Endothelial cell of umbilical vein (primary cell): ENCODE measurements at regions not wholly inside any gene's neighbourhood (a gene's known extent, or its start where the extent isn't known, plus 50 kb on each side); places are given as distances from the start of the nearest gene placed in this dataset.
"Not testable (repeated sequence)": the region's sequence is repeated elsewhere in the genome, so short reads cannot be mapped to it uniquely, and the experiment has no call there.

Source experiments
- BruUV-seq: library from RNA; stranded (reverse); fragments of 400-500 nt; replicated peaks from 2 replicates; lab custom pipeline; 2021; lab: Mats Ljungman, UMichigan
- CTCF ChIA-PET: fragments of 300-600, 350-600 bp; sonication (Branson Sonifier 250); formaldehyde crosslinking; loops from one replicate; lab custom pipeline; 2021; ENCODE audit warnings: antibody characterized with exemption, inconsistent platforms; lab: Charles Lee
- POLR2A ChIA-PET: fragments of 300-600, 350-600 bp; sonication (Branson Sonifier 250); formaldehyde crosslinking; loops from one replicate; lab custom pipeline; 2021; ENCODE audit warnings: antibody characterized with exemption, inconsistent platforms; lab: Charles Lee
- DNase-seq: peaks from one replicate; pipeline ENCODE4 v3.0.0-alpha.2; 2011; ENCODE audit warnings: low read depth, low spot score
- FAIRE-seq: peaks from 2 replicates; lab custom pipeline; 2011; peaks lifted over from hg19 to GRCh38; lab: Jason Lieb, UNC
- H2AFZ ChIP-seq: 2 replicates; pipeline ENCODE4 v1.6.0; 2012; ENCODE audit warnings: low read depth, low read length, control low read depth, inconsistent platforms
- H3K27ac ChIP-seq: 2 replicates; pipeline ENCODE4 v1.5.1; 2011; ENCODE audit warnings: low read depth, mild to moderate bottlenecking, control low read depth, low read length, moderate library complexity; ENCODE audit not compliant: insufficient read depth
- H3K27me3 ChIP-seq, 2 experiments: 2 replicates each; pipeline versions ENCODE4 v1.6.0 to v1.6.1; 2011; ENCODE audit warnings: low read length in 2 of 2, mixed read lengths in 1 of 2; ENCODE audit not compliant: control insufficient read depth in 2 of 2, insufficient read depth in 2 of 2
- H3K36me3 ChIP-seq, 2 experiments: 2 replicates in 1 of 2; 3 replicates in 1 of 2; pipeline ENCODE4 v1.5.1; 2011; ENCODE audit warnings: low read length in 2 of 2, mild to moderate bottlenecking in 1 of 2, moderate library complexity in 1 of 2; ENCODE audit not compliant: control insufficient read depth in 2 of 2, insufficient read depth in 2 of 2; ENCODE audit errors: extremely low read depth in 1 of 2
- H3K4me1 ChIP-seq: 3 replicates; pipeline ENCODE4 v1.5.1; 2011; ENCODE audit warnings: mild to moderate bottlenecking, low read length; ENCODE audit not compliant: control insufficient read depth, insufficient read depth; ENCODE audit errors: extremely low read depth
- H3K4me2 ChIP-seq: 2 replicates; pipeline ENCODE4 v1.6.1; 2011; ENCODE audit warnings: low read length, control low read depth, mixed read lengths; ENCODE audit not compliant: insufficient read depth
- H3K4me3 ChIP-seq, 3 experiments: fragments of 200-600 bp in 1 of 3; sonication (generic), shearing (Covaris generic) in 1 of 3; replicated peaks in 1 of 3; 2 replicates each; pipeline ENCODE4 v1.5.1; 2011 to 2016; ENCODE audit warnings: control low read depth in 3 of 3, low read length in 3 of 3, mild to moderate bottlenecking in 2 of 3, inconsistent platforms in 1 of 3, low read depth in 1 of 3, moderate library complexity in 1 of 3; ENCODE audit not compliant: insufficient read depth in 1 of 3
- H3K79me2 ChIP-seq: 2 replicates; pipeline ENCODE4 v1.6.0; 2012; ENCODE audit warnings: low read length, inconsistent platforms; ENCODE audit not compliant: control insufficient read depth, insufficient read depth
- H3K9ac ChIP-seq: replicated peaks from 2 replicates; pipeline ENCODE3; 2011; ENCODE audit warnings: low read length, control low read depth; ENCODE audit not compliant: insufficient read depth; ENCODE audit errors: extremely low read depth
- H3K9me1 ChIP-seq: replicated peaks from 3 replicates; pipeline ENCODE4 v1.6.0; 2011; ENCODE audit warnings: mild to moderate bottlenecking, low read length; ENCODE audit not compliant: control insufficient read depth, insufficient read depth; ENCODE audit errors: extremely low read depth
- H3K9me3 ChIP-seq: replicated peaks from 2 replicates; pipeline ENCODE4 v1.5.1; 2012; ENCODE audit warnings: low read length, inconsistent platforms; ENCODE audit not compliant: control insufficient read depth, insufficient read depth
- H4K20me1 ChIP-seq: replicated peaks from 2 replicates; pipeline ENCODE3; 2011; ENCODE audit warnings: mild to moderate bottlenecking, low read length; ENCODE audit not compliant: control insufficient read depth, insufficient read depth; ENCODE audit errors: extremely low read depth
- dilution Hi-C: fragments of 300-500 bp; cut with MboI; formaldehyde crosslinking; loops from one replicate; pipeline ENCODE4 v1.15.0; 2019; ENCODE audit warnings: low sequenced_read_pairs; ENCODE audit not compliant: extremely low pct_ligation_motif_present
- intact Hi-C: fragments of 100-400 bp; cut with micrococcal nuclease; formaldehyde crosslinking; loops from one replicate; pipeline ENCODE4 v1.10.0; 2022

- H3K36me3 ChIP-seq, H4K20me1 ChIP-seq, H3K4me3 ChIP-seq, H3K4me2 ChIP-seq, H3K79me2 ChIP-seq, H3K4me1 ChIP-seq, H3K27ac ChIP-seq, H3K9ac ChIP-seq, H2AFZ ChIP-seq, POLR2A ChIA-PET, FAIRE-seq, DNase-seq, CTCF ChIA-PET, H3K27me3 ChIP-seq, H3K9me3 ChIP-seq, H3K9me1 ChIP-seq, intact Hi-C loops, BruUV-seq, dilution Hi-C loops: not testable (repeated sequence)
Observed at GRCh38 chr9:43118088-43118865, 934.8 kb downstream of the SPATA31A6 start.

- H3K27me3 ChIP-seq, H3K4me2 ChIP-seq, H3K9ac ChIP-seq, H3K9me1 ChIP-seq, H3K36me3 ChIP-seq, H3K9me3 ChIP-seq, FAIRE-seq, H2AFZ ChIP-seq, H3K79me2 ChIP-seq, H3K4me1 ChIP-seq, H3K4me3 ChIP-seq, H3K27ac ChIP-seq, CTCF ChIA-PET, intact Hi-C loops, POLR2A ChIA-PET, DNase-seq, dilution Hi-C loops, BruUV-seq, H4K20me1 ChIP-seq: not testable (repeated sequence)
Observed at GRCh38 chr9:43119565-43119964, 936.1 kb downstream of the SPATA31A6 start.

- H3K36me3 ChIP-seq, H3K9ac ChIP-seq, POLR2A ChIA-PET, FAIRE-seq, H3K79me2 ChIP-seq, CTCF ChIA-PET, H3K4me1 ChIP-seq, H3K4me2 ChIP-seq, H4K20me1 ChIP-seq, H3K4me3 ChIP-seq, H3K27me3 ChIP-seq, H3K9me1 ChIP-seq, DNase-seq, dilution Hi-C loops, H3K9me3 ChIP-seq, BruUV-seq, H3K27ac ChIP-seq, intact Hi-C loops, H2AFZ ChIP-seq: not testable (repeated sequence)
Observed at GRCh38 chr9:43119978-43120377, 936.5 kb downstream of the SPATA31A6 start.

DNA sequence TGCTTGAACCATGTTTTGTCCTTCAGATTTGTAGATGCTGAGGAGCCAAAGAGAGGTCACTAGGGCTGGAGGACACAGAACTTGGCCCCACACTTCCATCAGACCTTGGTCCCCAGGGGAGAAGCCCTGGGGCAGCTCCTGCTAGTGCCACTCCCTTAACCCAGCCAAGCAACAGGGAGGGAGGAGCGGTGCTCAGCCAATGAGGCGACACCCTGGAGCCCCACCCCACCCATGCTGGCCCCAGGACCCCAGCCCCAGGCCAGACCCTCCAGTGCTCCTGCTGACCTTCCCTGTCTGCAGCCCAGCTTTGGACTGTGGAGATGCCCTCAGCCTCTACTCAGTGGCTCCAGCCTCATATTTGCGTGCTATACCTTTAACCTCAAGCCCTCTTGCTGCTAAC, 942.4 kb downstream of the SPATA31A6 start:
- dilution Hi-C loops = not testable (repeated sequence)

More for the DNA sequence above, 942.4 kb downstream of the SPATA31A6 start:
- H4K20me1 ChIP-seq, H3K4me3 ChIP-seq, POLR2A ChIA-PET, H3K4me2 ChIP-seq, H3K4me1 ChIP-seq, H3K9ac ChIP-seq, H3K9me3 ChIP-seq, intact Hi-C loops, BruUV-seq, H3K79me2 ChIP-seq, H3K36me3 ChIP-seq, H3K27ac ChIP-seq, H3K9me1 ChIP-seq, DNase-seq, FAIRE-seq, H3K27me3 ChIP-seq, H2AFZ ChIP-seq, CTCF ChIA-PET: not testable (repeated sequence)
